Tibial nerve (tissue), 4 donors: ENCODE measurements at regions not wholly inside any gene's neighbourhood (a gene's known extent, or its start where the extent isn't known, plus 50 kb on each side); places are given as distances from the start of the nearest gene placed in this dataset.

Experiments
- DNase-seq, 2 donors: peaks; one replicate each; pipeline ENCODE4 v3.0.0-alpha.2; 2019; ENCODE audit warnings: low spot score in 2 of 2
- H3K27ac ChIP-seq, 4 donors: fragments of 200-600 bp; sonication (generic) in 3 of 4; one replicate each; pipeline ENCODE4 v1.5.1; 2017 to 2019; ENCODE audit warnings: mild to moderate bottlenecking in 1 of 4
- H3K27me3 ChIP-seq, 2 donors: fragments of 200-600 bp; sonication (generic) in 1 of 2; one replicate each; pipeline versions ENCODE4 v1.5.1 to v1.6.0; 2017 to 2019
- H3K36me3 ChIP-seq, 3 donors: fragments of 200-600 bp; sonication (generic); one replicate each; pipeline ENCODE4 v1.5.1; 2018 to 2019
- H3K4me1 ChIP-seq, 4 donors: fragments of 200-600 bp; sonication (generic) in 3 of 4; one replicate each; pipeline ENCODE4 v1.5.1; 2017 to 2019
- H3K4me3 ChIP-seq, 4 donors: fragments of 200-600 bp; sonication (generic) in 3 of 4; one replicate each; pipeline ENCODE4 v1.5.1; 2017 to 2019; ENCODE audit warnings: mild to moderate bottlenecking in 1 of 4, moderate library complexity in 1 of 4
- H3K9me3 ChIP-seq, 4 donors: fragments of 200-600 bp; sonication (generic) in 3 of 4; one replicate each; pipeline ENCODE4 v1.5.1; 2017 to 2019
- CTCF ChIP-seq, 5 experiments: fragments of 200-600 bp in 3 of 5; fragments of 450-650 bp in 2 of 5; sonication (generic) in 3 of 5; IDR thresholded peaks; one replicate each; pipeline ENCODE4 v1.5.1; 2016 to 2019; ENCODE audit warnings: antibody characterized with exemption in 5 of 5, mild to moderate bottlenecking in 3 of 5, moderate library complexity in 2 of 5
- EP300 ChIP-seq, 2 donors: sonication (generic); formaldehyde crosslinking; IDR thresholded peaks; one replicate each; pipeline ENCODE4 v1.6.1; 2017; ENCODE audit warnings: antibody characterized with exemption in 2 of 2, mild to moderate bottlenecking in 1 of 2
- POLR2A ChIP-seq, 2 donors: fragments of 450-650 bp; IDR thresholded peaks; one replicate each; pipeline ENCODE4 v1.6.1; 2017; ENCODE audit warnings: antibody characterized with exemption in 2 of 2, mild to moderate bottlenecking in 2 of 2, moderate library complexity in 2 of 2
- WGBS, 2 donors: methylation state at CpG; one replicate each; pipeline ENCODE4 v1.1.5; 2018; 5-methylcytosine and 5-hydroxymethylcytosine counted together

GRCh38 chr1:98399218-98399617 lies 262.3 kb upstream of the SNX7 start:
- 92 to 97% methylated on average over 1 of the region's 1 CpG for WGBS, 2 donors
- Histone ChIP-seq H3K9me3 (no peaks in the 10 kb centered on the region), H3K4me3 (no peak overlapping the region), H3K27ac (no peak overlapping the region), H3K27me3 (no peaks in the 10 kb centered on the region), H3K36me3 (no peaks in the 10 kb centered on the region), H3K4me1 (peaks cover 0 to 16% (median 0%) of the 10 kb centered on the region in 4 donors)
- no peak for TF ChIP-seq EP300 (IDR thresholded peaks at IDR 0.05)
- no peak for TF ChIP-seq POLR2A (IDR thresholded peaks at IDR 0.05)
- TF ChIP-seq CTCF (IDR thresholded peaks at IDR 0.05), result no peak
- DNase-seq, result no peak

DNA sequence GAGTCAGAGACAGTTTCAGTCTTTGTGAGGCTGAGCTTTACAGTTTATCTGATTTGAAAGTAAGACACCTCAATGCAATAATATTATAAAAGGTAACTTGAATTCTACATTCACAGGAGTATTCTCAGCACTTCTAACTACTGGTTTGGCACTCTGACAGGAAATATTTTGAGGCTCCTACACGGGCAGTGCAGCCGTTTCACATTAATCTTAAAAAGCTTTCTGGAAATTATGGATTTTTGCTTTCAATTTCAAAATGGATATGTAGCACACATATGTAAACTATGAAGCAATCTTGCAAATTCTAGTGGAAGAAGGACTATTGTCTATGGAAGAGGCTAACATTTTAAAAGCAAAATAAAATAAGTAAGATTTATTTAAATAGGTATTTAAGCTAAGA lies 262.9 kb upstream of the SNX7 start:
- no peak for TF ChIP-seq EP300 (IDR thresholded peaks at IDR 0.05)
- TF ChIP-seq CTCF (IDR thresholded peaks at IDR 0.05), result no peak
- TF ChIP-seq POLR2A (IDR thresholded peaks at IDR 0.05), result no peak
- peaks cover 0 to 11% (median 0%) of the 10 kb centered on the region in 4 donors for H3K4me1 ChIP-seq
- WGBS, 2 donors, result 12% methylated on average over 2 of the region's 2 CpGs
- H3K36me3 ChIP-seq, result no peaks in the 10 kb centered on the region
- no peaks in the 10 kb centered on the region for H3K9me3 ChIP-seq
- no peak for DNase-seq
- no peak overlapping the region for H3K27ac ChIP-seq
- H3K27me3 ChIP-seq, result no peaks in the 10 kb centered on the region
- H3K4me3 ChIP-seq, result no peak overlapping the region

DNA sequence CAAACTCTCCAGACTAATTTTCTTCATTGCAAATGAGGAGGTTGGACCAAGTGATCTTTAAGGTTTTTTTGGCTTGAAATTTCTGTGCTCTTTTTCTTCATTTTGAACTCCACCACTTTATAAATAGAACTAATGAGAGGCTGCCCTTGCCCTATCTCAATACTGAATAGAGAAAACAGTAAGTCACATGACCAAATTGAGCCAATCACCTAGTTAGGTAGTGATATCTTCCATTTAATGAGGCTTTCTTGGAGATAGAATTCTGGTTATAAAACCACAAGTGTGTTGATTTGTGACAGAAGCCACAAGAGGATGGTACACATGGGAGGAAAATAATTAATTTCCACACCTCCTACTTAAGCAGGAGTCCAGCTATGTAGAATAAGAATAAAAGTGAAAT lies 263.4 kb upstream of the SNX7 start:
- no peak overlapping the region for H3K4me3 ChIP-seq
- no peaks in the 10 kb centered on the region for H3K36me3 ChIP-seq
- H3K4me1 ChIP-seq, result peaks cover 0 to 5% (median 0%) of the 10 kb centered on the region in 4 donors
- no peak for DNase-seq
- TF ChIP-seq POLR2A (IDR thresholded peaks at IDR 0.05) (no peak), EP300 (IDR thresholded peaks at IDR 0.05) (no peak), CTCF (IDR thresholded peaks at IDR 0.05) (no peak)
- no peaks in the 10 kb centered on the region for H3K9me3 ChIP-seq
- H3K27me3 ChIP-seq, result no peaks in the 10 kb centered on the region
- H3K27ac ChIP-seq, result no peak overlapping the region

DNA sequence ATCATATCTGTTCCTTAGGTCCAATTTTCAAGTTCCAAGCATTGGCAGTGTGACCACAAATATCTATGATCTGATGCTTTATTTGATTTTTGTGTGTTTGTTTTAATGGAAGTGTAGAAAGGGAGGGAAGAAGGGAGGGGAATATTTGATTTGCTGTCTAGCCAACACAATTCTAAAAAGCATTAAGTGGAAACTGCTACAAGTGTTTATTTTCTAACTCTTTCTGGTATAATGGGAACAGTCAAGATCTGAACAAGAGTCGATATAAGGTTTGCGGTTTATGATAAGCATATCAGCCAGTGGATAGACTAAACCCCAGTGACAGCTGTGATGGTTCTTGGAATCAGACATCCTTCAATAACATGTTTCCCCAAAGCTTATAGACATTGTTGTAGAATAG lies 267.8 kb upstream of the SNX7 start:
- DNase-seq, result no peak
- Histone ChIP-seq H3K4me3 (no peak overlapping the region), H3K9me3 (no peaks in the 10 kb centered on the region), H3K4me1 (peaks cover 0 to 5% (median 0%) of the 10 kb centered on the region in 4 donors), H3K27me3 (no peaks in the 10 kb centered on the region), H3K27ac (no peak overlapping the region), H3K36me3 (no peaks in the 10 kb centered on the region)
- WGBS, 2 donors, result 60 to 90% methylated on average over 2 of the region's 2 CpGs
- TF ChIP-seq EP300 (IDR thresholded peaks at IDR 0.05), result no peak
- TF ChIP-seq CTCF (IDR thresholded peaks at IDR 0.05), result no peak

- Histone ChIP-seq H3K4me1 (peaks cover 0 to 18% (median 2%) of the 10 kb centered on the region in 4 donors), H3K27me3 (no peaks in the 10 kb centered on the region), H3K36me3 (no peaks in the 10 kb centered on the region), H3K9me3 (no peaks in the 10 kb centered on the region), H3K27ac (no peak overlapping the region), H3K4me3 (no peak overlapping the region)
- 96 to 97% methylated on average over 1 of the region's 1 CpG for WGBS, 2 donors
- no peak for DNase-seq
- TF ChIP-seq CTCF (IDR thresholded peaks at IDR 0.05) (no peak), POLR2A (IDR thresholded peaks at IDR 0.05) (no peak), EP300 (IDR thresholded peaks at IDR 0.05) (no peak)
Observed at GRCh38 chr1:98391175-98391574, 270.3 kb upstream of the SNX7 start.
